HG03045 (cell line): ENCODE measurements at regions not wholly inside any gene's neighbourhood (a gene's known extent, or its start where the extent isn't known, plus 50 kb on each side); places are given as distances from the start of the nearest gene placed in this dataset.
"Not testable (repeated sequence)": the region's sequence is repeated elsewhere in the genome, so short reads cannot be mapped to it uniquely, and the experiment has no call there.

Experiments used
- ATAC-seq: cut with Tn5 transposase; IDR thresholded peaks from one replicate; pipeline ENCODE4 v1.9.1; 2021; ENCODE audit warnings: mild to moderate bottlenecking, moderate library complexity; ENCODE audit not compliant: unreplicated experiment

GRCh38 chr2:81093031-81093430 is 788.5 kb upstream of the LRRTM1 start:
- no peak for ATAC-seq

- ATAC-seq: no peak
Measured at GRCh38 chr2:81087646-81088045, 783.1 kb upstream of the LRRTM1 start.

- no peak for ATAC-seq
Measured at GRCh38 chr2:81084101-81084500, 779.5 kb upstream of the LRRTM1 start.

GRCh38 chr2:81078631-81079030 is 774.1 kb upstream of the LRRTM1 start:
- no peak for ATAC-seq

- no peak for ATAC-seq
Measured at GRCh38 chr2:81078102-81078501, 773.5 kb upstream of the LRRTM1 start.

GRCh38 chr2:81077396-81077795 is 772.8 kb upstream of the LRRTM1 start:
- no peak for ATAC-seq

GRCh38 chr2:81073412-81073811 is 768.9 kb upstream of the LRRTM1 start:
- ATAC-seq: no peak

GRCh38 chr2:81068144-81068543 is 763.6 kb upstream of the LRRTM1 start:
- no peak for ATAC-seq

- ATAC-seq: no peak
Measured at GRCh38 chr2:81061016-81061415, 756.5 kb upstream of the LRRTM1 start.

- no peak for ATAC-seq
Measured at GRCh38 chr2:81050580-81051095, 746.1 kb upstream of the LRRTM1 start.

GRCh38 chr2:81043681-81044080 is 739.1 kb upstream of the LRRTM1 start:
- ATAC-seq: no peak

GRCh38 chr2:81007104-81007503 is 702.6 kb upstream of the LRRTM1 start:
- ATAC-seq: no peak

GRCh38 chr2:81002906-81003305 is 698.4 kb upstream of the LRRTM1 start:
- ATAC-seq: no peak

- ATAC-seq: no peak
Measured at GRCh38 chr2:80987466-80987865, 682.9 kb upstream of the LRRTM1 start.

GRCh38 chr2:80969900-80970299 is 665.3 kb upstream of the LRRTM1 start:
- ATAC-seq: no peak

GRCh38 chr2:80968450-80968849 is 663.9 kb upstream of the LRRTM1 start:
- no peak for ATAC-seq

- ATAC-seq: no peak
Measured at GRCh38 chr2:80947601-80948130, 643.1 kb upstream of the LRRTM1 start.

- ATAC-seq: no peak
Measured at GRCh38 chr2:80943487-80943886, 638.9 kb upstream of the LRRTM1 start.

GRCh38 chr2:80942766-80943165 is 638.2 kb upstream of the LRRTM1 start:
- ATAC-seq: no peak

GRCh38 chr2:80938463-80938862 is 633.9 kb upstream of the LRRTM1 start:
- ATAC-seq: no peak

- ATAC-seq: not testable (repeated sequence)
Measured at GRCh38 chr2:80931820-80932219, 627.3 kb upstream of the LRRTM1 start.

GRCh38 chr2:80930777-80931176 is 626.2 kb upstream of the LRRTM1 start:
- no peak for ATAC-seq

- ATAC-seq: no peak
Measured at GRCh38 chr2:80926168-80926567, 621.6 kb upstream of the LRRTM1 start.
